ENCODE measurements at regions not wholly inside any gene's neighbourhood (a gene's known extent, or its start where the extent isn't known, plus 50 kb on each side); places are given as distances from the start of the nearest gene placed in this dataset.

GRCh38 chr9:16266648-16267276 lies 603.7 kb downstream of the BNC2 start:
- intact Hi-C loops (cut with micrococcal nuclease): loop anchor here (5.0 kb wide), 1 partner anchor 394 kb away; no protein-coding TSS in a partner anchor
- Histone ChIP-seq H3K36me3 (ENCODE audit: control insufficient read depth in 1 of 2, insufficient read depth in 2 of 2, low read length in 2 of 2) (no peaks in the 10 kb centered on the region), H4K20me1 (ENCODE audit: insufficient read depth) (no peaks in the 10 kb centered on the region), H3K27me3 (ENCODE audit: insufficient read depth, low read length) (peaks cover 5% of the 10 kb centered on the region; the same call in 1 of the 2 replicates), H3K79me2 (ENCODE audit: insufficient read depth, low read length) (no peaks in the 10 kb centered on the region), H3K9me3 (ENCODE audit: control insufficient read depth in 1 of 2, insufficient read depth in 1 of 2, low read depth in 1 of 2, low read length in 2 of 2) (no peaks in the 10 kb centered on the region), H3K9me2 (ENCODE audit: insufficient read depth) (no peaks in the 10 kb centered on the region), H3K4me3 (replicated peaks in 1 of 2; ENCODE audit: low read depth in 1 of 2, low read length in 2 of 2) (no peak overlapping the region), H3K27ac (ENCODE audit: low read depth, low read length) (no peak overlapping the region), H2AFZ (ENCODE audit: low read depth, low read length, poor library complexity, severe bottlenecking) (no peak overlapping the region), H3K4me1 (ENCODE audit: control insufficient read depth in 1 of 2, insufficient read depth in 2 of 2, low read length in 2 of 2) (no peaks in the 10 kb centered on the region), H3K9ac (ENCODE audit: low read length) (no peak overlapping the region), H3K4me2 (ENCODE audit: low read length) (no peak overlapping the region)
- CTCF ChIA-PET: no interaction called here
- POLR2A ChIA-PET: no interaction called here
- TF ChIP-seq TCF7L2 (IDR thresholded peaks at IDR 0.05; ENCODE audit: borderline replicate concordance, extremely low read depth, insufficient read depth, insufficient read length) (no peak), CBX3 (IDR thresholded peaks at IDR 0.05; ENCODE audit: low read depth) (no peak), EZH2 (IDR thresholded peaks at IDR 0.05) (no peak), JUND (IDR thresholded peaks at IDR 0.05) (no peak), CTCF (IDR thresholded peaks at IDR 0.05 in 2 of 3, conservative IDR thresholded peaks at IDR 0.05 in 1 of 3; ENCODE audit: borderline replicate concordance in 1 of 3, insufficient read depth in 1 of 3, low read depth in 2 of 3, low read length in 2 of 3) (peak; percentile 21 to 87 (median 72); a peak in 5 of 6 replicates), ELF1 (IDR thresholded peaks at IDR 0.05; ENCODE audit: borderline replicate concordance, low read depth) (no peak), YY1 (IDR thresholded peaks at IDR 0.05; ENCODE audit: extremely low read depth, insufficient replicate concordance, low read depth, low read length) (no peak), EZH2phosphoT487 (IDR thresholded peaks at IDR 0.05; ENCODE audit: borderline replicate concordance) (no peak), CEBPB (IDR thresholded peaks at IDR 0.05; ENCODE audit: low read depth) (no peak), MAX (IDR thresholded peaks at IDR 0.05) (no peak), POLR2A (IDR thresholded peaks at IDR 0.05; ENCODE audit: borderline replicate concordance, extremely low read depth, insufficient read depth, insufficient read length) (no peak), EGR1 (IDR thresholded peaks at IDR 0.05; ENCODE audit: low read depth) (no peak), POLR2AphosphoS5 (IDR thresholded peaks at IDR 0.05; ENCODE audit: low read depth, low read length) (no peak), RAD21 (IDR thresholded peaks at IDR 0.05; ENCODE audit: low read depth) (peak; percentile 45), SIN3A (IDR thresholded peaks at IDR 0.05; ENCODE audit: low read depth) (no peak), SRF (IDR thresholded peaks at IDR 0.05; ENCODE audit: low read depth) (no peak), ZNF274 (IDR thresholded peaks at IDR 0.05; ENCODE audit: low read depth, low read length) (no peak), SP1 (IDR thresholded peaks at IDR 0.05; ENCODE audit: low read depth) (no peak)
- no TSS peak for BruUV-seq (replicated peaks)
- ATAC-seq: no peak
- RAD21 ChIA-PET (ENCODE audit: low non-redundant PET in 1 of 2, low total read pairs in 2 of 2, uncharacterized antibody in 2 of 2, unreplicated experiment in 2 of 2): no interaction called here
- no peak for DNase-seq (ENCODE audit: low read depth, low spot score)
